HG03039 (cell line): ENCODE measurements at regions not wholly inside any gene's neighbourhood (a gene's known extent, or its start where the extent isn't known, plus 50 kb on each side); places are given as distances from the start of the nearest gene placed in this dataset.
"Not testable (repeated sequence)": the region's sequence is repeated elsewhere in the genome, so short reads cannot be mapped to it uniquely, and the experiment has no call there.

Experiments used
- ATAC-seq: cut with Tn5 transposase; IDR thresholded peaks from one replicate; pipeline ENCODE4 v1.9.1; 2021; ENCODE audit warnings: mild to moderate bottlenecking, moderate library complexity; ENCODE audit not compliant: unreplicated experiment

DNA sequence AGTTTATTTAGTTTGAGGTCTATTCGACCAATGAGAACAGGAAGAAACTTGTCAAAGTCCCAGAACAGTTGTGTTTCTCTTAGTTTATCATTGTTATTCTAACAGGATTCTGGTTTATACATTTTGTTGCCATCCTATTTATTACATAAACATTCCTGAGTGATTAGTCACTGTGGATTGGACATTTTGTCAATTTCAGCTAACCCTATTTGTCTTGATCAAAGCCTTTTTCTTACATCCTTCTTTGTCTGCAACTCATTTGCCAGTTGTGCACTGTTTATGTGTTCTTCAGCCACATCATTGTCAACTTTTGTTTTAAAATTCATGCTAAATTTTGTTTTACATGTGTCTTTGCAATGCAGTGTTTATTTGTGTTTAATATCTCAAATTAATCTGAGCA is 886.0 kb upstream of the SLC10A2 start:
- no peak for ATAC-seq

DNA sequence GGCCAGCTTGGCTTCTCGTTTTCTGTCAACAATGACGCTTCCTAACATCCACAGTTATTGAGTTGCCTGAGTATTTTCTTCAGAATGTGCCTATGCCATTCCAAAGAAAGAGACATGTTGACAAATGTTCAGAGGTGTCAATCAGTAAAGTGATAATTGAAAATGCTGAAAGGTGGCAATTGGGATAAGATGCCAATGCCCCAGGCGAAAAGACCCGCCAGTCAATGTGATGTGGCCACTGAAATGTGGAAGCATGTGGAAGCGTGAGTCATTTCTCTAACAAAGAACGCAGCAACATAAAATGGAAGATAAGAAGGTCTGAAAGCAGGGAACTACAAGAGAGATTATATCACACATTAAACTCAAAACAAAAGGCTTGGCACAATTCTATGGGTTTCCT is 882.2 kb upstream of the SLC10A2 start:
- ATAC-seq, result no peak

DNA sequence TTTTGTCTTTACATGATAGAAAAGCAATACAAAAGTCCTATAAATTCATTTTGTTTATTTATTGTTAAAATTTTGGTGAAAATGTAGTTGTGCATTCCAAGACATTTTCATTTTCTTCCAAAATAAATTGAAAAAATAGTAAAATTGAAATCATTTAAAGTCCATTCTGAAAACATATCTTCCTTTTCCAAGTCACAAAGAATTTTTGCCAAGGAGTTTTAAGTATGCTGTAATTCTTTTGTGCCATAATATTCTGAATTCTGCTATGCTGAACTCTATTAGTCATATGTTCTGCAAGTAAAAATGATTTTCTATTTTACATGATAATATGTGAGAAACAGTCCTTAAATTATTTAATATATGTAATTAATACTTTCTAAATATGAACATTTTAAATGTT is 879.6 kb upstream of the SLC10A2 start:
- ATAC-seq, result no peak

DNA sequence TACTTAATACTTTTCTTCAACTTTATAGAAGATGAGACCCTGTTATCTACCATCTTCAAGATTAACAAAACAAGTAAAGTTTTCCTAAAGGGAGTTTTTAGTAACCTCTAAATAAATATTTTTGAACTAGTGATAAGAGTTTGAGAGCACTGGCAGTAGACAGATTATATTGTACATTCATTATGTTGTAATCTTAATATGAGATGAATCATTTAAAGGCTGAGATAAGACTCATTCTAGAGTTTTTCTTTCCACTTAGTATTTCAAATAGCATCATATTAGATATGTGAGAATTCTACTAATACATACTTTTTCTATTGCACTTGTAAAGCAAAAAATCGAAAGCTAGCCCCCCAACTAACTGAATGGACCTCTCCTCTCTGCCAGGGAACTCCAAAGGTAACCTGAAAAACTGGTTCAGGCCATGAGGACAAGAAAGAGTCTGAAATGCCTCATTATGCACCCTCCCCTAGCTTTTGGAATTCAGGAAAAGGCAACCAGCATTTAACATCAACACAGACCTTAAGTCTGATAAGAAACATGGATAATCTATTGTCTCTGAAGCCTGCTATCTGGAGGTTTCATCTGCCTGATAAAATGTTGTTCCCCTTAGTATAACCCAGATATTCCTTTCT is 875.4 kb upstream of the SLC10A2 start:
- no peak for ATAC-seq

DNA sequence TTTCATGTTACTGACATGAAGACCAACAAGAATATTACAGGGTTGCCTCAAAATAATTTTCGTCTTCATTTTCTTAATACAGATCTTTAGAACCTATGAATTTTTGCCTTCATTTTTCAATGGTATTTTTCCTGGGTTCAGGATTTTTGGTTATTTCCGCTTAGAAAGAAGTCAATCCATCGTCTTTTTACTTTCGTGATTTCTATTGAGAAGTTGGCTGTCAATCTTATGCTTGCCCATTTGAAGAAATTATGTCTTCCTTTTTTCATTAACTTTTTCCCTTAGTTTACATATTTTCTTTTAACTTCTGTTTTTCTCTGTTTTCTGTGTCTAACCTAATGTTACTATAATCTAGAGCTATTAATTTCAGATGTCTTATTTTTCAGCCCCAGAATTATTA is 868.9 kb upstream of the SLC10A2 start:
- no peak for ATAC-seq

DNA sequence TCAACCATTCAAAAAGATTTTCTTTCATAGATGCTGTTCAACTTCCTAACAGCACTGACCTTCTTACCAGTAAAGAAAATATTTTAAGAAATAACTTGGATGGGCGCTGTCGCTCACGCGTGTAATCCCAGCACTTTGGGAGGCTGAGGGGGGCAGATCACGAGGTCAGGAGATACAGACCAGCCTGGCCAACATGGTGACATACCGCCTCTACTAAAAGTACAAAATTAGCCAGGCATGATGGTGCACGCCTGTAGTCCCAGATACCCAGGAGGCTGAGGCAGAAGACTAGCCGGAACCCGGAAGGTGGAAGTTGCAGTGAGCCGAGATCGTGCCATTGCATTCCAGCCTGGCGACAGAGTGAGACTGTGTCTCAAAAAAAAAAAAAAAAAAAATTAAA is 865.7 kb upstream of the SLC10A2 start:
- no peak for ATAC-seq

DNA sequence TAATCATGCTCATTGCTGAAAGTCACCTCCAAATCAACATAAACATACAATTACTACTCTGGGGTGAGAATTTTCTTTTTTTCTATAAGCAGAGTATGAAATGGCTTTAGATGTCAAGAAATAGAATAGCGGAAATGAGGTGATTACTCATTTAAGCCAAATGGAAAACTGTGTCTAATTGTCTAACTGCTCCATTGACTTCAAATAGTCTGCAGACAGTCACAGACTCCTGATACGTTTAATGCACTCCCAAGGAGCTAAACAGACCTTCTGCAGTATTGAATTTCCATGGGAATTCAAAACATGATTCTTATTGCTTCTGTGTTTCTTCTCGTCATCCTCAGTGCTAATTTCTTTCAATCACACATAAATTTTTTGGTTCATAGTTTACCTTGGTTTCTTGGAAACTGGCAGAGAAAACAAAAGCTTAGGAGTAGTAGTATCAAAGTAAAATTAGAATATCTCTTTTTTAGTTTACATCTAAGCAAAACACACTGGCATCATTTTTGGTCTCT is 865.2 kb upstream of the SLC10A2 start:
- no peak for ATAC-seq

DNA sequence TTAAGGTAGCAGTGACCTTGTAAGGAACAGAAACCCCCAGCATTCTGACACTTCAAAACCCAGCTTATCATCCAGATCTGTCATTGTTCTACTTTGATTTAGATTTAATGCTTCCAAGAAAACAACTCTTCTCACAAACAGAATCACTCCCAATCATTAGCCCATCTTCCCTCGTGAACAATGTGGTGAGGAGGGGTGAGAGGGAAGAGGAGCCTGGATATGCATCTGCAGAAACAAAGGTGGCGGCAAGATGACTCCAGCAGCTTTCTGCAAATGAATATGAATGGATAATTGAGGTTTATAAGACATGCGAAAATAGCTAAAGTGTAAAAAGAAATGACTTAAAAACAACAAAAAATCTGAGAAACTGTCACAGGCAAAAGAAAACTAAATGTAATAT is 859.9 kb upstream of the SLC10A2 start:
- ATAC-seq, result no peak

DNA sequence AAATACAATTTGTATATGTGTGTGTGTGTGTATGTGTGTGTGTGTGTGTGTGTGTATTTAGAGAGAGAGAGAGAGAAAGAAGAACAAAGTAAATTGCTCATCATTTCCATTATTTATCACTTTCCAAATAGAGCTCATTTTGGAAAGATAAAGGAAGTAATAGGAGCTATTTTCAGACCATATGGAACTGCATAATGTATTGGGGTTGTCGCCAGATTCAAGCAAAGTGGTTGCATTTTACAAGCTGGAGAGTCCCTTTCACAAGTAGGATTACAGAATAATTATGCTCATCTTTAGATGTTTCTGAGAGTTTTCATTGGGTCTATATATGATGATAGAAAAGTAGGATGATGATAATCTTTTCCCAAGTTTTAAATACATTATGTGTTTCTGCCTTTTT is 842.7 kb upstream of the SLC10A2 start:
- ATAC-seq, result no peak

DNA sequence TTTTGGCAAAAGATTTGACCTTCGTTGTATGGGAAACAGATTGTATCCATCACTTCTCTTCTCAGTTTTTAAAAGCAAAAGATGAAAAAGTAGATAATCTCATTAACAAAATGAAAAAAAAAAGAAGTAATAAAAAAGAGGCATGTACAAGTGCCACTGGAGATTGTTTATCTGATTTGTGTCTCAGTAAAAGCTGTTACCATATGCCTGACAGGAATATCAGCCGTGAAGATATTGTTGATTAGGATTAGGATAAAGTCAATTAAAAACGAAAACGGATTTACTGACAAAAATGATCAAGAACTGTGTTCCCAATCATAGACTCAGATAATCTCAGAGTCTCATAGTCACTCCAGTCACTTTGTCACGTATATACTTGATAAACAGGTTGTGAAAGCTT is 842.1 kb upstream of the SLC10A2 start:
- ATAC-seq, result no peak

DNA sequence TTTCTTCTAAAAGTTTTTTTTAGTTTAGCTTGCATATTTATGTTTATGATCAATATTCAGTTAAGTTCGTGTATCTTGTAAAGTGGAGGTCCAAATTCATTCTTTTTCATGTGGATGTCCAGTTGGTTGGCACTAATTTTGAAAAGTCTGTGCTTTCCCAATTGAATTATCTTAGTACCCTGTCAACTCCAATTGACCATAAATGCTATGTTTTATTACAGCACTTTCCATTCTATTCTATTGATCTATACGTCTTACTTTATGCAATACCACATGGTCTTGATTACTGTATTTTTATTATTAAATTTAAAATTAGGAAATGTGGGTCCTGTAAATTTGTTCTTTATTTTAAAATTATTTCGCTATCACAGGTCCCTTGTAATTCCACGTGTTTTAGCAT is 837.6 kb upstream of the SLC10A2 start:
- ATAC-seq, result no peak

DNA sequence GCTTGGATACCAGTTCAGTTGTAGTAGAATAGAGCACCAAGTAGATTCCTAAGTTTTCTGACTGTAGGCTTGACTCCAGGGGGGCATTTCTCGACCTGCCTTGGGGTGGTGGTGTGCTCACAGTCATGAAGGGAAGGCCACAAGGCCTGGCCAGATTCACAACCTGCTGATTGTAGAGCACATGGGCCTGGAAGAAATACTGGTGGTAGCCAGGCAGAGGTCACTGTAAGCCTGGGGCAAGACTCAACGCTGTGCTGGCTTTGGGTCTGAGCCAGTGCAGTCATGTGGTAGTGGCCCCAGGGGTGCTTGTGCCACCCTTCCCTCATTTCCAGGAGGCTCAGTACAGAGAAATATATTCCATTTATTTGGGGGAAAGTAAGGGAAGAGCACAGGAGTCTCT is 832.3 kb upstream of the SLC10A2 start:
- no peak for ATAC-seq

DNA sequence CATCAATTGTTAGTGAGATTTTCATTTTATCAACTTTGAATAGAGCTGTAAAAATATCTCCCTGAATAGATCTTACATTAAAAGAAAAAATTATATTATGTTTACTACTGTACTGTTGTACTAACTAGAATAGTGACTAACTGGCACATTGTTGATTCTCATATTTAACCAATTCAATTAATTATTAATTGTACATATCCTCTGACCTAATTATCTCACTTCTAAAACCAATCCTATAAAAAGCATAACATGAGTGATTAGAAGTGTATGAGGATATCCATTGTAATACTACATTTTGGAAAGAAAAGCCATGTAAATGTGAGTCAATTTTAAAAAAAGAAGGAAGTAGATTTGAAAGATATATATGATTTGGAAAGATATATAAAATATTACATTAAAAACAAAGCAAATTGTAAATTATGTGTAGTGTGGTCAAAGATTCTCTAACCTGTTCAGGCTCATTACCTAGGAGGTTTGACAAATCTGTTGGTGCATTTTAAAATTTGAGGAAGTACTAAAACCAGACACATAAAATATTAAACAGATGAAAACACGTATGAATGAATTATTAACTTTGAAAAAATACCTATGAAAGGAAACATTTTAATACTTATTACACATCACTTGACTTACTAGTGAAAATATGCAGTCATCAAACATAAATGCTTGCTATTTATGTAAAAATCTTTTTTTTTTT is 829.8 kb upstream of the SLC10A2 start:
- no peak for ATAC-seq

DNA sequence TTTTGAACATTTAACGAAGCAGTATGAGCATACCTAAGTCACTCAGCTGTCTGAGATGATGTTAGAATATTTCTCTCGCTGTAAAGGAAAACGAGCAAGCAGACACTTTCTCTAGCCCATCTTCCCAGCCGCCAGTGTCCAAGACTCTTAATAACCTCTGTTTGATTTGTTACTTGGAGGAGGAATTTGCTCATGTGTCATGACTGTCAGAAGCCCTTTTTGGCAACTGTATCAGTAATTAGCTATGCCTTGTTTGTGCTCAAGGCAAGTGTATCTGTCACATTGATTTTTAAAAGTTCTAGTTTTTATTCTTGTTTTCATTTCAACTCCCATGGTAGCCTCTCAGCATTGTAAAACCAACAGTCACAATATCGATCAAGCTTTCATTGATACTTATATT is 828.4 kb upstream of the SLC10A2 start:
- no peak for ATAC-seq

DNA sequence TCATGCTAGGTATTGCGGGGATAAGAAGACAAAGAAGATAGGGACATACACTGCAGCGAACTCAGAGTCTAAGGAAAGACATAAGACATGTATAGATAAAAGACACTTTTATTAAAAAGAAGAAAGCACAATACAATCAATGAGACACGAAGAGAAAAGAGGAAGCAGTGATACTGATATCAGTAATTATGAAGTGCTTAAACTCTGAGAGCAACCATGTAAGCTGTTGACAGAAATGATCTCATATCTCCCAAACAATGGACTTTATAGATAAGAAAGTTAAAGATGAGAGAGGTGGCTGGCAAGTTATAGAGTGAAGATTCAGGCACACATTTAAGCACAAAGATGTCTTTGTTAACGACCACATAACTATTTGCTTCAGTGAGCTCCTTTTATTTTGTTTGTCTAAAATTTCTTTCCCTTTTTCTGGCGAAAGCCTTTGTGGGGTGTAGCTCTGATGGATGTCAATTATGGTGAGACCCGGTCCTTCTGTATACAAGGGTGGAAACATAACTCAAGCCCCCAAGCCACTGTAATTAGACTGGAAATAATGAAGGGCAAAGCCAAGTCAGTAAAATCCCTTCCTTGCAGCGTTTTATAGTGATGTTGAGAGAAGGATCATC is 818.0 kb upstream of the SLC10A2 start:
- no peak for ATAC-seq

DNA sequence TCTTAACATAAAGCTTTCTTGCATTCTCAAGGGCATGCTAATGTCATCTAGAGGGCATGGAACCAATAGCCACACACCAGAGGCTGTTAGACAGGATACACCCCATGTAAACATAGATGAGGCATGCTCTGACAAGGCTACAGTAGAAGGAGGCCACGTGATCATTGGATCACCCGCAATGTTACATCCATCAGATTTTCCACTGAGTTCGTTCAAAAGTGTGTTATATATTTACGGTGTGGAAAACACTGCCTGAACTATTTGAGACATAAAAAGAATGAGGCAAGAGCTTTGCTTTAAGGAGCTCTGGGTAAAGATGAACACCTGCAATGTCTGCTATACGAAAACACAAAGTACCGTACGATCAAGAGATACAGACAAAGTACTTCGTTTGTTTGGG is 817.5 kb upstream of the SLC10A2 start:
- ATAC-seq, result no peak

DNA sequence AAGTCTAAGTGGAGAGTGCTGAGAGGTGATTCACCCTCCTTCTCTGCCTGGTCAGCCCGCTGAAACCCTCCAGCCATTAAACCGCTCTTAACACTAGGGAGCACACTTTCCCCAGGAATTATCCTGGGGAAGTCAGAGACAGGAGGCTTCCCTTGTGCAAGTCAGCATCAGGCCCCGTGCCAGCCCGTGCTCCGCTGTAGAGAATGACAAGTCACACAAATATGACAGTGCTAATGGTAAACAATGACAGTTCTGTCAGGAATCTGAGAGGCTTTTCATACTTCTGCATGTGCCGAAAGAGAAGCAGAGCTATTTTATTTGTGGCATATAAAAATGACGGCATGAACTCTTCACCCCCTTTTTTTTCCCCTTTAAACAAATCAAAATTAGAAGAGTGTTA is 816.9 kb upstream of the SLC10A2 start:
- ATAC-seq, result no peak

DNA sequence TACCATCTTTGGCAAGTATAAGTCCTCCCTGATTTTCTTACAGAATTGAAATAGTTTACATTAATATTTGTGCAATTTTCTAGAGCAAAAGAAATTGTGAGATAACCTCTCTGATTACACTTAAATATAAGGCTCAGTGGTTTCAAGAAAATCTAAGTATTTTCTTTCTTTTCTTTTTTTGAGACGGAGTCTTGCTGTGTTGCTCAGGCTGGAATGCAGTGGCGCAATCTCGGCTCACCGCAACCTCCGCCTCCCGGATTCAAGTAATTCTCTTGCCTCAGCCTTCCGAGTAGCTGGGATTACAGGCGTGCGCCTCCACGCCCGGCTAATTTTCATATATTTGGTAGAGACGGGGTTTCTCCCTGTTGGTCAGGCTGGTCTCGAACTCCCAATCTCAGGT is 813.9 kb upstream of the SLC10A2 start:
- ATAC-seq, result not testable (repeated sequence)

DNA sequence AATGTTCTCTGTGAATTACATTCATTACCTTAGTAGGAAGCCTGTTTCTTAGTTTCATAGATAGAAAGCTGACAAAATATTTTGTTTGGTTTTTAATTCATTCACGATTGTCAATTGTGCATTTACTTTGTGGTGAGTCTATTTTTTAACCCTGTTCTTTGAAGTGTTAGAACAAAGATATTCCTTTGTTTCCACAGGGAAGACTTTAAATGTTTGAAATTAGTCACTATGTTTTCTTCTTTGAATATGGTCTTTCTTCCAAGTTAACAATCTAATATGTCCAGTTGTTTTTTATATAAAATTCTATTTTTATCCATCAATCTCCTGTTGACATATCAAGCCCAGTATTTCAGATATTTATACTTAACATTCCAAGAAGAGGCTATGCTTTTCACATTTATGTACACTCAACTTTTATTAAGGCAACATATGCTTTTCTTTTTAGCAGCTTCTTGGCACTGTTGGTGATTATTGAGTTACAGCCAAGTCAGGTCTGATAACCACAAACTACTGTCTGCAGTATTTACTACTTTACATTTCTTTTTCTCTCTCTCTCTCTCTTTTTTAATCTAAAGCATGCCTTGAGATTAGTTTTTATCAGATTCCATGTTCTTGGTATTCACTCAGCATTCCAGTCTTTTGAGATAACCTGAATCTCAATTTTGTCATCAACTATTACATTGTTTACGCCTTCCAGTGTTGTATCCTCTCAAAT is 812.8 kb upstream of the SLC10A2 start:
- ATAC-seq, result no peak

DNA sequence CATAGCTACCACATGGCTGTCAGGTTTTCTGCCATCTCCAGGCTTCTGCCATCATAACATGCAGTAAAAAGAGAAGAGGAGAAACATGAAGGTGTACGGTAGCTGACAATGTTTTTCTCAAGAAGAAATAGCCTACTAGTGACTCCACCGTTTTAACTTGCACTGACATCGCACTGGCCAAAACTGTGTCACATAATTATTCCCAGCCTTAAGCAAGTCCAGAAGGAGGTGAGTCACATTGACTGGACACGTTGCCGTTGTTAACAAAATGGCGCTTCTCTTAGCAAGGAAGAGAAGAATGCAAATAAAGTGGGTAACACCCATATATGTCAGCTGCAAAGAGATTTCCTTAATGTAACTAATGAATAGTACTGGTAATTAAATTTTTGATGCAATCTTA is 810.4 kb upstream of the SLC10A2 start:
- no peak for ATAC-seq

DNA sequence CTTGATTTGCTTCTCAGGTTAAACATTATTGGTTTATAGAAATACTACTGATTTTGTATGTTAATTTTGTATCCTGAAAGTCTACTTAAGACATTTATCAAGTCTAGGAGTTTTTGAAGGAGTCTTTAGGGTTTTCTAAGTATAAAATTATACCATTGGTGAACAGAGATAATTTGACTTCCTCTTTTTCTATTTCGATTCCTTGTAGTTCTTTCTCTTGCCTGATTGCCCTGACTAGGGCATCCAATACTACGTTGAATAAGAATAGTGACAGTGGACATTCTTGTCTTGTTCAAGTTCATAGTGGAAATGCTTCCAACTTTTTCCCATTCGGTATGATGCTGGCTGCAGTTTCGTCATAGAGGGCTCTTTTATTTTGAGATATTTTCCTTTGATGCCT is 807.5 kb upstream of the SLC10A2 start:
- no peak for ATAC-seq

DNA sequence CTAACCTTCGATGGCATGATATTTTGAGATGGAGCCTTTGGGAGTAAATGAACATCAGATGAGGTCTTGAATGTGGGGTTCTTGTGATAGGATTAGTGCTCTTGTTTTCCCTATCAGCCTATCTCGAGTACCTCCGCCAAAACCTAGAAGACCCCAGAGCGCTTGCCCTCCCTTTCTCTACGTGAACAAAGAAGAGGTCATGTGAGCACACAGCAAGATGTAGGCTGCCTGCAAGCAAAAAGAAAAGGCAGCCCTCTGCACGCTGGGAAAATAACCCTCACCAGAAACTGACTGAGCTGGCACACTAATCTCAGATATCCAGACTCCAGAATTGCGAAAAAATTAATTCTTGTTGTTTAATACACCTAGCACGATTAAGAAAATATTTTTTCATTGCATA is 799.8 kb upstream of the SLC10A2 start:
- no peak for ATAC-seq
